Ishikawa (cell line): ENCODE measurements at regions not wholly inside any gene's neighbourhood (a gene's known extent, or its start where the extent isn't known, plus 50 kb on each side); places are given as distances from the start of the nearest gene placed in this dataset.

ENCODE experiments used
- CEBPB ChIP-seq: IDR thresholded peaks from 2 replicates; pipeline ENCODE4 v1.6.1; 2012
- CREB1 ChIP-seq: IDR thresholded peaks from 2 replicates; pipeline ENCODE4 v1.6.1; 2012; ENCODE audit warnings: low read depth
- EGR1 ChIP-seq: IDR thresholded peaks from 2 replicates; pipeline ENCODE4 v1.6.1; 2012
- EP300 ChIP-seq: IDR thresholded peaks from 2 replicates; pipeline ENCODE4 v1.6.1; 2012; ENCODE audit warnings: borderline replicate concordance
- FOXM1 ChIP-seq: IDR thresholded peaks from 2 replicates; pipeline ENCODE4 v1.6.1; 2012; ENCODE audit warnings: low read depth, borderline replicate concordance
- MAX ChIP-seq: IDR thresholded peaks from 2 replicates; pipeline ENCODE4 v1.6.1; 2012
- RAD21 ChIP-seq: IDR thresholded peaks from 2 replicates; pipeline ENCODE4 v1.6.1; 2012; ENCODE audit warnings: low read depth
- REST ChIP-seq: IDR thresholded peaks from 2 replicates; pipeline ENCODE4 v1.6.1; 2012; ENCODE audit warnings: low read depth, mild to moderate bottlenecking
- TAF1 ChIP-seq: IDR thresholded peaks from 2 replicates; pipeline ENCODE4 v1.6.1; 2012; ENCODE audit warnings: low read depth, mild to moderate bottlenecking
- TCF12 ChIP-seq: IDR thresholded peaks from 2 replicates; pipeline ENCODE4 v1.6.1; 2012; ENCODE audit warnings: low read depth
- TEAD4 ChIP-seq: IDR thresholded peaks from 2 replicates; pipeline ENCODE4 v1.6.1; 2012
- USF1 ChIP-seq: IDR thresholded peaks from 2 replicates; pipeline ENCODE4 v1.6.1; 2012
- YY1 ChIP-seq: IDR thresholded peaks from 2 replicates; pipeline ENCODE4 v1.6.1; 2012; ENCODE audit warnings: low read depth
- ZBTB7A ChIP-seq: IDR thresholded peaks from 2 replicates; pipeline ENCODE4 v1.6.1; 2012; ENCODE audit warnings: low read depth

GRCh38 chr7:17623546-17624185, 316.6 kb downstream of the SNX13 start:
- TF ChIP-seq EGR1 (no peak), TCF12 (no peak), ZBTB7A (no peak), MAX (no peak), EP300 (no peak), REST (no peak), YY1 (no peak), CREB1 (no peak), CEBPB (no peak), TAF1 (no peak), USF1 (no peak), TEAD4 (no peak), RAD21 (no peak), FOXM1 (no peak)
